ENCODE measurements at regions not wholly inside any gene's neighbourhood (a gene's known extent, or its start where the extent isn't known, plus 50 kb on each side); places are given as distances from the start of the nearest gene placed in this dataset.
"Not testable (repeated sequence)": the region's sequence is repeated elsewhere in the genome, so short reads cannot be mapped to it uniquely, and the experiment has no call there.

- intact Hi-C loops (cut with DNase I), result no loop called here
- H3K4me3 ChIP-seq, result no peak overlapping the region
- H3K27ac ChIP-seq, result no peak overlapping the region
- peaks cover 0 to 3% of the 10 kb centered on the region in 2 donors for H3K4me1 ChIP-seq
- no peak for DNase-seq (ENCODE audit: low spot score in 2 of 2)
- H3K9me3 ChIP-seq, result no peaks in the 10 kb centered on the region
- TF ChIP-seq CTCF (IDR thresholded peaks at IDR 0.05), result no peak
- no peaks in the 10 kb centered on the region for H3K27me3 ChIP-seq
- H3K36me3 ChIP-seq, result no peaks in the 10 kb centered on the region
Measured at GRCh38 chr1:148328884-148329283, 154.2 kb downstream of the PPIAL4G start.

DNA sequence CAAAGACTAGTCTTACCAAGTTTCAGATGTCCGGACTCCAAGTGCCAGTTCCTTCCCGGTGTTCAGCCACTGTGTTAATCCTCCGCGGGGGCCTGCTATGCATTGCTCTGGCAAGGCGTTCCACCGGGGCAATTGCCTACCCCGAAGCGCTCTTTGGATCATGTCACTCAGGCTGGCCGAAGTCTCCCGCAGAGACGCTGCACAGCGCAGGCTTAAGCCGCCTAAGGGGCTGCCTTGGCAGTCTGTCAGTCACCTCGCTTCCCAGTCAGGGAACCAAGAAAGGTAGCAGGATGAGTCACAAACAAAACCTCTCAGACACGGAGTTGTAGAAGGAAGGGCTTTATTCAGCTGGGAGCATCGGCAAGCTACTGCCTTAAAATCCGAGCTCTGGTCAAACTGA lies 158.1 kb downstream of the PPIAL4G start:
- H3K4me3 ChIP-seq; H3K9me3 ChIP-seq; H3K4me1 ChIP-seq; H3K36me3 ChIP-seq; H3K27me3 ChIP-seq; DNase-seq (ENCODE audit: low spot score in 2 of 2); H3K27ac ChIP-seq; intact Hi-C loops (cut with DNase I): not testable (repeated sequence)

- intact Hi-C loops (cut with DNase I); H3K9me3 ChIP-seq; H3K36me3 ChIP-seq; H3K27me3 ChIP-seq; H3K27ac ChIP-seq; H3K4me3 ChIP-seq; H3K4me1 ChIP-seq; DNase-seq (ENCODE audit: low spot score in 2 of 2): not testable (repeated sequence)
Measured at GRCh38 chr1:148324465-148324864, 158.6 kb downstream of the PPIAL4G start.

- H3K4me3 ChIP-seq; DNase-seq (ENCODE audit: low spot score in 2 of 2); H3K27ac ChIP-seq; intact Hi-C loops (cut with DNase I); H3K36me3 ChIP-seq; H3K9me3 ChIP-seq; H3K4me1 ChIP-seq; H3K27me3 ChIP-seq: not testable (repeated sequence)
Measured at GRCh38 chr1:148320079-148320478, 163.0 kb downstream of the PPIAL4G start.

DNA sequence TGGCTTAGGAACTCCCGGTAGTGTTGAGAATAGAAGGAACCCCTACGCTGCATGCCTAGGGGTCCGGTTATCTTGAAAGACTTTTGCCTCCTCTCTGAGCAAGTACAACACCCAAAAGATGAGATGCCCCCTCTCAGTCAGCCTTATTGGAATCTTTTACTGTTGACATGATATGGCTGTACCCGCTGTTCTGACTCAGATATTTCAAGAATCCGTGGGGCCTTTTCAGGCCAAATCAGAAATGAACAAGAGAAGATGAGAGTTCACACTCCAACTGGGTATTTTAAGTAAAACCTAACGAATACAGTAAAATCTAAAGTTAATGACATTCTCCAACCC lies 164.2 kb downstream of the PPIAL4G start:
- Histone ChIP-seq H3K27me3 (peaks cover 5% of the 10 kb centered on the region), H3K36me3 (no peaks in the 10 kb centered on the region), H3K9me3 (no peaks in the 10 kb centered on the region), H3K4me3 (peak overlapping the region; percentile 7 to 49), H3K27ac (no peak overlapping the region), H3K4me1 (no peaks in the 10 kb centered on the region)
- TF ChIP-seq CTCF (IDR thresholded peaks at IDR 0.05), result no peak
- intact Hi-C loops (cut with DNase I), result no loop called here
- no peak for DNase-seq (ENCODE audit: low spot score in 2 of 2)

DNA sequence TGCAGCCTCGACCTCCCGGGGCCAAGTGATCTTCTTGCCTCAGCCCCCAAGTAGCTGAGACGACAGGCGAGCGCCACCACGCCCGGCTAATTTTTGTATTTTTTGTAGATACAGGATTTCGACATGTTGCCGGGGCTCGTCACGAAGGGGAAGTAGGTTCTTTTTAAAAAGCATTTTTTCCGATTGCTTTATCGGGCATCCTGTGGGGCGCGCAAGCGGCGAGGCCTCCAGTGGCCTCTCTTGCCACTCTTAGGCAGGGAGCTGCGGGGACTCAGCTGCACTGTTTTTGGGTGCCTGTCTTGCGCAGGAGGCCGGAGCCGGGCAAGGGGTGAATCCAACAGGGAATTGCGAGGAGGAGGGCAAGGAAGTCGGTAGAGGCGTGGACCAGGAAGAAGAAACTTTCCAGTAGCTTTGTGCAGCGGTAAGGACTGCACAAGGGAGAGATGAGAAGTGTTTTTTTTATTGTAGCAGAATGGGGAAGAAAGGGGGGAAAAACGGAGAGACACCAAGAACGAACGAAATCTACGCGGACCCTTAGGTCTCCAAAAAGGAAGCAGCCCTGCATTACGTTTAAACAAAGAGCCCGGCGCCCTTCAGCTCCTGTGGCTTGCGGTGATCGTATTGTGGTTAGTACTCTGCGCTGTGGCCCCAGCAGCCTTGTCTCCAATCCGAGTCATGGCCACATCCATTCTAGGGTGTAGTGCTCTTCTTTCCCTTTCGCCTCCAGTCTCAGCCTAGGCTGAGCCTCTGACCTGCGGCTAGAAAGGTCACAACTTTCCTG lies 164.8 kb downstream of the PPIAL4G start:
- Histone ChIP-seq H3K27ac (no peak overlapping the region), H3K36me3 (no peaks in the 10 kb centered on the region), H3K9me3 (no peaks in the 10 kb centered on the region), H3K4me1 (no peaks in the 10 kb centered on the region), H3K4me3 (peak overlapping the region; percentile 7 to 49), H3K27me3 (peaks cover 5% of the 10 kb centered on the region)
- DNase-seq (ENCODE audit: low spot score in 2 of 2), result peak in 1 of 2 donors; percentile 67
- intact Hi-C loops (cut with DNase I), result no loop called here
- TF ChIP-seq CTCF (IDR thresholded peaks at IDR 0.05), result no peak

GRCh38 chr1:148317288-148317985 lies 165.4 kb upstream of the NBPF11 start:
- intact Hi-C loops (cut with DNase I), result no loop called here
- peaks cover 5% of the 10 kb centered on the region for H3K27me3 ChIP-seq
- H3K9me3 ChIP-seq, result no peaks in the 10 kb centered on the region
- DNase-seq (ENCODE audit: low spot score in 2 of 2), result no peak
- no peak for TF ChIP-seq CTCF (IDR thresholded peaks at IDR 0.05)
- peak overlapping the region in 1 of 2 donors; percentile 7 for H3K4me3 ChIP-seq
- no peaks in the 10 kb centered on the region for H3K4me1 ChIP-seq
- no peak overlapping the region for H3K27ac ChIP-seq
- no peaks in the 10 kb centered on the region for H3K36me3 ChIP-seq
